Body of pancreas (tissue), 4 donors: ENCODE measurements at regions not wholly inside any gene's neighbourhood (a gene's known extent, or its start where the extent isn't known, plus 50 kb on each side); places are given as distances from the start of the nearest gene placed in this dataset.

Source experiments
- ATAC-seq: fragments of 150-250 bp; one replicate; pipeline ENCODE4 v1.9.1; 2016
- DNase-seq, 4 donors: peaks; one replicate each; pipeline ENCODE4 v3.0.0-alpha.2; 2019
- H3K27ac ChIP-seq, 4 donors: fragments of 200-600 bp; sonication (generic); 1 replicate in 3 of 4; 2 replicates in 1 of 4; pipeline versions ENCODE4 v1.5.1 to v1.6.1; 2016 to 2019; ENCODE audit warnings: mild to moderate bottlenecking in 1 of 4, mixed read lengths in 1 of 4, moderate library complexity in 1 of 4
- H3K27me3 ChIP-seq, 2 donors: fragments of 200-600 bp; sonication (generic); one replicate each; pipeline ENCODE4 v1.6.0; 2016; ENCODE audit warnings: mild to moderate bottlenecking in 1 of 2
- H3K36me3 ChIP-seq, 2 donors: fragments of 200-600 bp; sonication (generic); replicated peaks in 1 of 2; 2 replicates each; pipeline ENCODE4 v1.5.1; 2016; ENCODE audit warnings: low read depth in 2 of 2; ENCODE audit not compliant: insufficient read depth in 1 of 2
- H3K4me1 ChIP-seq: fragments of 200-600 bp; sonication (generic); one replicate; pipeline ENCODE4 v1.6.0; 2016
- H3K4me3 ChIP-seq, 2 donors: fragments of 200-600 bp; sonication (generic); 1 replicate in 1 of 2; 2 replicates in 1 of 2; pipeline ENCODE4 v1.5.1; 2016 to 2019
- H3K9me3 ChIP-seq, 3 donors: fragments of 200-600 bp; sonication (generic); 1 replicate in 2 of 3; 2 replicates in 1 of 3; pipeline ENCODE4 v1.5.1; 2016
- CTCF ChIP-seq, 7 experiments: fragments of 450-650 bp in 4 of 7; fragments of 200-600 bp in 3 of 7; sonication (generic) in 3 of 7; IDR thresholded peaks; one replicate each; pipeline ENCODE4 v1.5.1; 2016 to 2019; ENCODE audit warnings: antibody characterized with exemption in 7 of 7
- POLR2A ChIP-seq, 3 donors: fragments of 450-650 bp; IDR thresholded peaks; one replicate each; pipeline ENCODE4 v1.6.1; 2016; ENCODE audit warnings: antibody characterized with exemption in 3 of 3, mild to moderate bottlenecking in 2 of 3
- WGBS, 2 donors: methylation state at CpG; one replicate each; pipeline ENCODE4 v1.1.5; 2017; 5-methylcytosine and 5-hydroxymethylcytosine counted together
- intact Hi-C: fragments of 100-400 bp; cut with DNase I; formaldehyde crosslinking; loops from one replicate; pipeline ENCODE4 v1.15.1; 2023

DNA sequence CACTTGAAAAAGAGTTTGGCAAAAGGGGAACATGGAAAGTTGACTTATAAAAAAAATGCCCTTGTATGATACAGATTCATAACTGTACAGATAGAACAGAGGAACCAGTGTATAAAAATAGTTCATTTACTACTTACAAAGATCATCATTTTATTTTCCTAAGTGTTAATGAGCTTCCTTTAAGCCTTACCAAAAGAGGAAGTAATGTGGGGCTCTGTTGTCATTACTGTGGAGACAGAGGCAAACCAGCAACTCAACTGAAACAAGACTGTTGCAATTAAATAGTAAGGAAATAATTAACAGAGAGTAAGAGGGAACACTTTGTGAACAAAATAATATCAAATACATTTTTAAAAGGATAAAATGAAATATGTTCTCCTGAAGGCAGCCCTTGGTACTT, 526.2 kb upstream of the ADARB2 start:
- H3K27me3 ChIP-seq, result no peaks in the 10 kb centered on the region
- no peak for TF ChIP-seq CTCF (IDR thresholded peaks at IDR 0.05)
- TF ChIP-seq POLR2A (IDR thresholded peaks at IDR 0.05), result no peak
- H3K9me3 ChIP-seq, result no peaks in the 10 kb centered on the region
- no peaks in the 10 kb centered on the region for H3K4me1 ChIP-seq
- H3K27ac ChIP-seq, result no peak overlapping the region
- no peak for DNase-seq
- no peaks in the 10 kb centered on the region for H3K36me3 ChIP-seq
- no peak overlapping the region for H3K4me3 ChIP-seq
- intact Hi-C loops, result no loop called here
- no peak for ATAC-seq

DNA sequence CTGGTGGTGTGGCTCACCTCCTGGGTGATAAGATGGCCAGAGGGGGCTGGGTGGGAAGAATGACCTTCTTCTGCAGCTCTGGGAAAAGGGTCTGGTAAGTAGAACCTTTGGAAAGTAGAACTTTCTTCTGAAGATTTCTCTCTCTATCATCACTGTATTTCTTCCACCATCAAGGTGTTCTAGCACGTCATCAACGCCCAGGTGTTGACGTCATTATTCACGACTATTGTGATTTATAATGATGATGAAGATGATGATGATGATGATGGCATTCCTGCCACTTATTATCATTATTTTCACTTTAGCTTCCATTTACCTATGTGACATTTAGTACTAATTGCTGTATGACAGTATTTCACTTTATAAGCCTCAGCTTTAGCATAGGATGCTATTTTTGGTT, 525.6 kb upstream of the ADARB2 start:
- Histone ChIP-seq H3K27me3 (no peaks in the 10 kb centered on the region), H3K4me3 (no peak overlapping the region), H3K9me3 (no peaks in the 10 kb centered on the region), H3K36me3 (no peaks in the 10 kb centered on the region), H3K27ac (no peak overlapping the region), H3K4me1 (no peaks in the 10 kb centered on the region)
- DNase-seq (no peak), ATAC-seq (no peak)
- intact Hi-C loops, result no loop called here
- TF ChIP-seq CTCF (IDR thresholded peaks at IDR 0.05) (no peak), POLR2A (IDR thresholded peaks at IDR 0.05) (no peak)
- 64 to 66% methylated on average over 4 of the region's 4 CpGs for WGBS, 2 donors

DNA sequence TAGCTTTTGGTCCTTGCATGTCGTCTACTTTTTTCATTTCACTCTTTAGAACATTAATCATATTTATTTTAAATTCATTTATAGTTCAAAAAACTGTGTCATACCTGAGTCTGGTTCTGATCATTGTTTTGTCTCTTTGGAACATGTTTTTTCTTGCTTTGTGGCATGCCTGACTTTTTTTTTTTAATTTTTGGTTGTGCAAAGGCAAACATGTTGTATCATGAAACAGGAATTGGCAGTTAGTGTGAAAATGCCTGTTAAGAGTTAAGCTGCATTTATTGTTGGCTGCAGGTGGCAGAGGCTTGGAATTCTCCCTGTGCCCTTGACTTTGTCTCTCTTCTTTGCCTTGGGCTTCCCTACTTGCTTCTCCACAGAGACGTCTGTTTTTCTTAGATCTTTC, 525.0 kb upstream of the ADARB2 start:
- DNase-seq, result no peak
- 42 to 55% methylated on average over 2 of the region's 2 CpGs for WGBS, 2 donors
- TF ChIP-seq CTCF (IDR thresholded peaks at IDR 0.05), result no peak
- TF ChIP-seq POLR2A (IDR thresholded peaks at IDR 0.05), result no peak
- Histone ChIP-seq H3K36me3 (no peaks in the 10 kb centered on the region), H3K4me1 (no peaks in the 10 kb centered on the region), H3K9me3 (no peaks in the 10 kb centered on the region), H3K27ac (no peak overlapping the region), H3K4me3 (no peak overlapping the region), H3K27me3 (no peaks in the 10 kb centered on the region)
- intact Hi-C loops, result no loop called here
- no peak for ATAC-seq

- ATAC-seq (no peak), DNase-seq (no peak)
- no peak for TF ChIP-seq CTCF (IDR thresholded peaks at IDR 0.05)
- no peak for TF ChIP-seq POLR2A (IDR thresholded peaks at IDR 0.05)
- no peaks in the 10 kb centered on the region for H3K9me3 ChIP-seq
- H3K4me3 ChIP-seq, result no peak overlapping the region
- WGBS, 2 donors, result 60 to 67% methylated on average over 7 of the region's 7 CpGs
- H3K36me3 ChIP-seq, result no peaks in the 10 kb centered on the region
- H3K27ac ChIP-seq, result no peak overlapping the region
- H3K27me3 ChIP-seq, result no peaks in the 10 kb centered on the region
- intact Hi-C loops, result no loop called here
- H3K4me1 ChIP-seq, result no peaks in the 10 kb centered on the region
Measured at GRCh38 chr10:2256241-2256640, 518.9 kb upstream of the ADARB2 start.

DNA sequence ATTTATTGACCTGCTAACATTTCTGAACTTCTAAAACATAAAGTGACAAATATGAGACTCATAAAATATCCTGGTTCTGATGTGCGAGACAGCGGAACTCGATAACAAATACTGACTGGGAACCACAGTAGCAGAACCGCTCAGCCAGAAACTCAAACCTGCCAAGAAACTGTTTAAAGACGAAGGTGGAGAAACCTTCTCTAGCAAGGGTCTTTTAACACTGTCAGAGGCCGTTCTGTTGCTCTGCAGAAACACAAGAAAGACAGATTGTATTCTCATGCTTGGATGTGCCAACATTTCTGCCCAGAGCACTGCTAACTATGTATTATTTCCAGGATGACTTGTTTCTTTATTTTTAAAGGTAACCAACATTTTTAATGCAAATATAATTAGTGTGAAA, 514.8 kb upstream of the ADARB2 start:
- ATAC-seq (no peak), DNase-seq (no peak)
- Histone ChIP-seq H3K9me3 (no peaks in the 10 kb centered on the region), H3K36me3 (no peaks in the 10 kb centered on the region), H3K27ac (no peak overlapping the region), H3K4me1 (no peaks in the 10 kb centered on the region), H3K4me3 (no peak overlapping the region), H3K27me3 (no peaks in the 10 kb centered on the region)
- TF ChIP-seq POLR2A (IDR thresholded peaks at IDR 0.05), result no peak
- no peak for TF ChIP-seq CTCF (IDR thresholded peaks at IDR 0.05)
- WGBS, 2 donors, result 57 to 65% methylated on average over 6 of the region's 6 CpGs
- intact Hi-C loops, result no loop called here
